Fibroblast of mammary gland (primary cell): ENCODE measurements at regions not wholly inside any gene's neighbourhood (a gene's known extent, or its start where the extent isn't known, plus 50 kb on each side); places are given as distances from the start of the nearest gene placed in this dataset.
"Not testable (repeated sequence)": the region's sequence is repeated elsewhere in the genome, so short reads cannot be mapped to it uniquely, and the experiment has no call there.

Experiments used
- DNase-seq: peaks from one replicate; pipeline ENCODE4 v3.0.0-alpha.2; 2010; ENCODE audit warnings: low read depth
- H3K4me3 ChIP-seq: 2 replicates; pipeline ENCODE4 v1.5.1; 2011; ENCODE audit warnings: low read depth, mild to moderate bottlenecking, low read length, moderate library complexity; ENCODE audit not compliant: control insufficient read depth
- TF ChIP-seq, protein P1 (sequence below): conservative IDR thresholded peaks from 2 replicates; pipeline ENCODE4 v1.5.1; 2011; ENCODE audit warnings: low read depth, low read length, inconsistent platforms; ENCODE audit not compliant: control insufficient read depth, insufficient read depth

GRCh38 chrX:150227873-150228410 lies 135.2 kb upstream of the MAMLD1 start:
- no peak for DNase-seq
- no peak overlapping the region for H3K4me3 ChIP-seq
- TF ChIP-seq, protein P1, sequence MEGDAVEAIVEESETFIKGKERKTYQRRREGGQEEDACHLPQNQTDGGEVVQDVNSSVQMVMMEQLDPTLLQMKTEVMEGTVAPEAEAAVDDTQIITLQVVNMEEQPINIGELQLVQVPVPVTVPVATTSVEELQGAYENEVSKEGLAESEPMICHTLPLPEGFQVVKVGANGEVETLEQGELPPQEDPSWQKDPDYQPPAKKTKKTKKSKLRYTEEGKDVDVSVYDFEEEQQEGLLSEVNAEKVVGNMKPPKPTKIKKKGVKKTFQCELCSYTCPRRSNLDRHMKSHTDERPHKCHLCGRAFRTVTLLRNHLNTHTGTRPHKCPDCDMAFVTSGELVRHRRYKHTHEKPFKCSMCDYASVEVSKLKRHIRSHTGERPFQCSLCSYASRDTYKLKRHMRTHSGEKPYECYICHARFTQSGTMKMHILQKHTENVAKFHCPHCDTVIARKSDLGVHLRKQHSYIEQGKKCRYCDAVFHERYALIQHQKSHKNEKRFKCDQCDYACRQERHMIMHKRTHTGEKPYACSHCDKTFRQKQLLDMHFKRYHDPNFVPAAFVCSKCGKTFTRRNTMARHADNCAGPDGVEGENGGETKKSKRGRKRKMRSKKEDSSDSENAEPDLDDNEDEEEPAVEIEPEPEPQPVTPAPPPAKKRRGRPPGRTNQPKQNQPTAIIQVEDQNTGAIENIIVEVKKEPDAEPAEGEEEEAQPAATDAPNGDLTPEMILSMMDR, result no peak

DNA sequence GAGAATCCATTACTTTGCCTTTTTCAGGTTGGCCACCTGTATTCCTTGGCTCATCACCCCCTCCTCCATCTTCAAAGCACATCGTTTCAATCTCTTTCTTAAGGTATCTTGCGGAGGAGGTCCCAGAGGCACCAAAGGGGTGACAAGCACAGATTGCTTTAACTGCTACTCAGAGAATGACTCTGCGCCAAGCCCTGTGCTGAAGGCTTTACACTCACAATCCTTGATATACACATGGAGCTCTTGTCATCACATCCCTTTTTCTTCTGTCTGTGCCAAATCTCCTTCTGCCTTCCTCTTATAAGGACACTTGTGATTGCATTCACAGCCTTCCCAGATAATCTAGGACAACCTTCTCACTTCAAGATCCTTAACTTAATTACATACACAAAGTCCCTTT lies 134.7 kb upstream of the MAMLD1 start:
- TF ChIP-seq, protein P1, result no peak
- H3K4me3 ChIP-seq, result no peak overlapping the region
- DNase-seq, result no peak

DNA sequence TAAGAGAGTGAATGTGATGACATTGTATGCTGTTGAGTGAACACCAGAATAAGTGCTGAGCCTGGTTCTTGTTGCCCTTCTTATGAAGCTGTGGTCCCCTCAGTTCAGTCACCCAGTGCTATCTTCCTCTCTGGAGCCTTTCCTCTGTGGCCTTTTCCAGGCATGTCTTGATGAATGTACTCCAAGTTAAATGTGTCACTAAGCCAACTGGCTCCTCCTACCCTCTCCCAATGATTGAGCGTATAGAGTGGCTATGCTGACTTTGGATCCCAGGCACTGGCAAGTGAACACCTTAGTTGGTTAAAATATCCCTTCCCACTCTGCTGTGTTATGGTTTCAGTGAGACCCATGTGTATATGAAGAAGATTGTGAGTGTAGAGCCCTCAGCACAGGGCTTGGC lies 134.1 kb upstream of the MAMLD1 start:
- no peak for DNase-seq
- TF ChIP-seq, protein P1, result no peak
- H3K4me3 ChIP-seq, result no peak overlapping the region

GRCh38 chrX:150229481-150229880 lies 133.6 kb upstream of the MAMLD1 start:
- TF ChIP-seq, protein P1, result no peak
- H3K4me3 ChIP-seq, result no peak overlapping the region
- no peak for DNase-seq

DNA sequence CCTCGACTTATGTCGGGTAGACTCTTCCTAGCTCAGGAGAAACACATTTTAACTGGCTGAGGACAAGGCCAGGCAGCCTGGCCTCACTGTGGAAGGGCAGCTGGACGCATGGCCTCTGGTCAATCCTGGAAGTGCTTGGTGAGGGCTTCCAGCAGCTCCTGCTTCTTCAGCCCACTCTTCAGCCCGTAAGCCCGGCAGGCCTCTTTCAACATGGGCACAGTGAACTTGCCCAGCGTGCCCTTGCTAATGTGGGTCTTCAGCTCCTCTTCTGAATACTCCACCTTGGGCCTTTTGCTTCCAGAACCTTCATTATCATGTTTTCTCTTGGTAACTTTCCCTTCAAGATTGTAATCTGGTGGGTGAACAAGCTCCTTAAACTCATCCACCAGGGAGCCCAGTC lies 132.2 kb upstream of the MAMLD1 start:
- not testable (repeated sequence) for H3K4me3 ChIP-seq, DNase-seq

DNA sequence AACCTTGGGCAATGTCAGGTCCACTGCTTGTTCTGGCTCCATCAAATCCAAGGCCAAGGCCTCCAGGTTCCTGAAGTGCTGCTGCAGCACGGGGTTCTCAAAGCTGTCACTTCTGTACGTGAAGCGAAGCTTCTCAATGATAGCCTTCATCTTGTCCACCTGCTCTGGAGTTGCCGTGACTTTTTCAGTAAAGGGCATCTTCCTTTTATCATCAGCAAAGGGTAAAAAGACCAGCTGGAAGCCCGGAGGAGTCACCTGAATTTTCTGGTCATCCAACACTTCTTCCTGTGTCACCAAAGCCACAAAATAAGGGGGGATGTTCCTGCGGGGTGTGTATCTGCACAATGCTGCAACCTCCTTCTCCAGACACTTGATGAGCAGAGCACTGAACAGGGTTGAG lies 131.7 kb upstream of the MAMLD1 start:
- H3K4me3 ChIP-seq, DNase-seq: not testable (repeated sequence)

GRCh38 chrX:150232222-150232621 lies 130.9 kb upstream of the MAMLD1 start:
- H3K4me3 ChIP-seq, result not testable (repeated sequence)
- peak; percentile 19 for DNase-seq

DNA sequence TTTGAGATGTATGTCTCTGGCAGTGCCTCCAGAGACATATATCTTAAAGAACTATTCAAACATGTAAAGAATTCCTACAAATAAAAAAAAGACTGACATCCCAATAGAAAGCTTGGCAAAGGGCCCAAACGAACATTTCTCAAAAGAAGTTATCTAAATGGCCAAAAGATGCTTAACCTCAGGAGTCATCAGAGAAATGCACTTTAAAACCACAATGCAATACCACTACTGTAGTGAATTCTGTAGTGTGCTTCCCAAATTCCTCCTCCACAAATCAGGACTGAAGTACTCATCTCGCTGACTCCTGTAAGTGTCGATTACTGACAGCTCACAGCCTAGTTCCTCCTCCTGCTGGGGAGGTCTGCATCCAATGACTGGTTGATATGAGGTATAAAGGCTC lies 129.0 kb upstream of the MAMLD1 start:
- peak; percentile 18 for DNase-seq
- TF ChIP-seq, protein P1, result no peak

More for the DNA sequence above, 129.0 kb upstream of the MAMLD1 start:
- no peak overlapping the region for H3K4me3 ChIP-seq
